Activated T-cell treated with anti-CD3 and anti-CD28 coated beads, Interleukin-2, amount 50 U/mL, for 4 hours (primary cell): ENCODE measurements at regions not wholly inside any gene's neighbourhood (a gene's known extent, or its start where the extent isn't known, plus 50 kb on each side); places are given as distances from the start of the nearest gene placed in this dataset.

Experiments used
- ATAC-seq, 2 donors: fragments of 200-7000 bp; cut with Tn5 transposase; one replicate each; pipeline ENCODE4 v1.10.0; 2021
- DNase-seq: peaks from one replicate; pipeline ENCODE4 v3.0.0-alpha.2; 2020
- H3K27me3 Mint-ChIP-seq: one replicate; pipeline ENCODE4 v1.8.0; 2021; ENCODE audit warnings: low read depth, mixed read lengths
- H3K36me3 Mint-ChIP-seq: one replicate; pipeline ENCODE4 v1.8.0; 2022; ENCODE audit warnings: mixed read lengths; ENCODE audit not compliant: insufficient read depth
- H3K4me1 Mint-ChIP-seq: one replicate; pipeline ENCODE4 v1.8.0; 2021; ENCODE audit warnings: low read depth, mixed read lengths
- H3K4me3 Mint-ChIP-seq: one replicate; pipeline ENCODE4 v1.8.0; 2021; ENCODE audit warnings: mild to moderate bottlenecking, moderate library complexity, mixed read lengths
- H3K9me3 Mint-ChIP-seq: one replicate; pipeline ENCODE4 v1.8.0; 2021; ENCODE audit warnings: mixed read lengths

- DNase-seq (no peak), ATAC-seq (no peak)
- Mint-ChIP-seq H3K36me3 (no peaks in the 10 kb centered on the region), H3K4me1 (no peaks in the 10 kb centered on the region), H3K9me3 (peaks cover 3% of the 10 kb centered on the region), H3K27me3 (no peaks in the 10 kb centered on the region), H3K4me3 (no peak overlapping the region)
Measured at GRCh38 chr6:134491477-134491876, 173.6 kb upstream of the SGK1 start.

- Mint-ChIP-seq H3K4me3 (no peak overlapping the region), H3K27me3 (no peaks in the 10 kb centered on the region), H3K36me3 (no peaks in the 10 kb centered on the region), H3K9me3 (peaks cover 3% of the 10 kb centered on the region), H3K4me1 (no peaks in the 10 kb centered on the region)
- ATAC-seq, result no peak
- no peak for DNase-seq
Measured at GRCh38 chr6:134482593-134483270, 164.8 kb upstream of the SGK1 start.

- H3K36me3 Mint-ChIP-seq, result no peaks in the 10 kb centered on the region
- DNase-seq, result no peak
- no peak for ATAC-seq
- peaks cover 3% of the 10 kb centered on the region for H3K9me3 Mint-ChIP-seq
- no peaks in the 10 kb centered on the region for H3K4me1 Mint-ChIP-seq
- no peaks in the 10 kb centered on the region for H3K27me3 Mint-ChIP-seq
- no peak overlapping the region for H3K4me3 Mint-ChIP-seq
Measured at GRCh38 chr6:134481966-134482365, 164.1 kb upstream of the SGK1 start.

GRCh38 chr6:134480593-134480992 is 162.7 kb upstream of the SGK1 start:
- DNase-seq, result no peak
- Mint-ChIP-seq H3K4me3 (no peak overlapping the region), H3K36me3 (no peaks in the 10 kb centered on the region), H3K9me3 (no peaks in the 10 kb centered on the region), H3K27me3 (no peaks in the 10 kb centered on the region), H3K4me1 (no peaks in the 10 kb centered on the region)
- ATAC-seq, result no peak

- H3K36me3 Mint-ChIP-seq, result no peaks in the 10 kb centered on the region
- H3K27me3 Mint-ChIP-seq, result no peaks in the 10 kb centered on the region
- ATAC-seq (no peak), DNase-seq (no peak)
- H3K4me3 Mint-ChIP-seq, result no peak overlapping the region
- H3K9me3 Mint-ChIP-seq, result no peaks in the 10 kb centered on the region
- H3K4me1 Mint-ChIP-seq, result no peaks in the 10 kb centered on the region
Measured at GRCh38 chr6:134478764-134479399, 161.0 kb upstream of the SGK1 start.

GRCh38 chr6:134477991-134478635 is 160.2 kb upstream of the SGK1 start:
- H3K27me3 Mint-ChIP-seq, result no peaks in the 10 kb centered on the region
- no peaks in the 10 kb centered on the region for H3K36me3 Mint-ChIP-seq
- no peaks in the 10 kb centered on the region for H3K9me3 Mint-ChIP-seq
- H3K4me1 Mint-ChIP-seq, result no peaks in the 10 kb centered on the region
- no peak for DNase-seq
- ATAC-seq, result no peak
- no peak overlapping the region for H3K4me3 Mint-ChIP-seq

GRCh38 chr6:134474955-134475354 is 157.0 kb upstream of the SGK1 start:
- Mint-ChIP-seq H3K36me3 (no peaks in the 10 kb centered on the region), H3K27me3 (no peaks in the 10 kb centered on the region), H3K4me3 (no peak overlapping the region), H3K9me3 (no peaks in the 10 kb centered on the region), H3K4me1 (no peaks in the 10 kb centered on the region)
- DNase-seq, result no peak
- ATAC-seq, result no peak

- no peaks in the 10 kb centered on the region for H3K9me3 Mint-ChIP-seq
- no peak for DNase-seq
- no peaks in the 10 kb centered on the region for H3K36me3 Mint-ChIP-seq
- no peaks in the 10 kb centered on the region for H3K27me3 Mint-ChIP-seq
- ATAC-seq, result no peak
- no peaks in the 10 kb centered on the region for H3K4me1 Mint-ChIP-seq
- H3K4me3 Mint-ChIP-seq, result no peak overlapping the region
Measured at GRCh38 chr6:134472661-134473060, 154.7 kb upstream of the SGK1 start.

GRCh38 chr6:134472046-134472445 is 154.1 kb upstream of the SGK1 start:
- Mint-ChIP-seq H3K4me1 (no peaks in the 10 kb centered on the region), H3K4me3 (no peak overlapping the region), H3K27me3 (no peaks in the 10 kb centered on the region), H3K9me3 (no peaks in the 10 kb centered on the region), H3K36me3 (no peaks in the 10 kb centered on the region)
- no peak for ATAC-seq
- DNase-seq, result no peak

GRCh38 chr6:134470457-134470975 is 152.6 kb upstream of the SGK1 start:
- H3K4me3 Mint-ChIP-seq, result no peak overlapping the region

GRCh38 chr6:134469702-134470456 is 152.0 kb upstream of the SGK1 start:
- Mint-ChIP-seq H3K27me3 (no peaks in the 10 kb centered on the region), H3K4me1 (peaks cover 4% of the 10 kb centered on the region), H3K36me3 (no peaks in the 10 kb centered on the region), H3K4me3 (no peak overlapping the region), H3K9me3 (no peaks in the 10 kb centered on the region)
- DNase-seq, result no peak
- no peak for ATAC-seq

More at GRCh38 chr6:134470457-134470975, 152.6 kb upstream of the SGK1 start:
- Mint-ChIP-seq H3K36me3 (no peaks in the 10 kb centered on the region), H3K9me3 (no peaks in the 10 kb centered on the region), H3K4me1 (peaks cover 3% of the 10 kb centered on the region), H3K27me3 (no peaks in the 10 kb centered on the region)
- ATAC-seq (no peak), DNase-seq (no peak)

- Mint-ChIP-seq H3K27me3 (no peaks in the 10 kb centered on the region), H3K4me1 (peaks cover 6% of the 10 kb centered on the region), H3K9me3 (no peaks in the 10 kb centered on the region), H3K4me3 (no peak overlapping the region), H3K36me3 (no peaks in the 10 kb centered on the region)
- no peak for DNase-seq
- ATAC-seq, result no peak
Measured at GRCh38 chr6:134468633-134469032, 150.7 kb upstream of the SGK1 start.

- no peaks in the 10 kb centered on the region for H3K36me3 Mint-ChIP-seq
- no peak overlapping the region for H3K4me3 Mint-ChIP-seq
- no peak for ATAC-seq
- peaks cover 6% of the 10 kb centered on the region for H3K4me1 Mint-ChIP-seq
- DNase-seq, result no peak
- no peaks in the 10 kb centered on the region for H3K27me3 Mint-ChIP-seq
- no peaks in the 10 kb centered on the region for H3K9me3 Mint-ChIP-seq
Measured at GRCh38 chr6:134467620-134468019, 149.7 kb upstream of the SGK1 start.

GRCh38 chr6:134466771-134467525 is 149.0 kb upstream of the SGK1 start:
- no peaks in the 10 kb centered on the region for H3K36me3 Mint-ChIP-seq
- ATAC-seq, result no peak
- no peaks in the 10 kb centered on the region for H3K27me3 Mint-ChIP-seq
- peaks cover 6% of the 10 kb centered on the region for H3K4me1 Mint-ChIP-seq
- no peak for DNase-seq
- no peaks in the 10 kb centered on the region for H3K9me3 Mint-ChIP-seq
- H3K4me3 Mint-ChIP-seq, result no peak overlapping the region
